ENCODE measurements at regions not wholly inside any gene's neighbourhood (a gene's known extent, or its start where the extent isn't known, plus 50 kb on each side); places are given as distances from the start of the nearest gene placed in this dataset.

GRCh38 chr16:18062713-18063112, 273.8 kb downstream of the NPIPA8 start:
- POLR2A ChIA-PET, result no interaction called here
- H3K27ac ChIP-seq (ENCODE audit: extremely low read depth, low read depth, low read length), result no peak overlapping the region
- H3K36me3 ChIP-seq (ENCODE audit: control insufficient read depth in 2 of 2, insufficient read depth in 1 of 2, low read length in 2 of 2), result no peaks in the 10 kb centered on the region
- CTCF ChIA-PET, result no interaction called here
- no peaks in the 10 kb centered on the region for H3K9me3 ChIP-seq (ENCODE audit: control insufficient read depth, insufficient read depth, low read depth, low read length)
- no peaks in the 10 kb centered on the region for H3K4me1 ChIP-seq (ENCODE audit: control insufficient read depth, insufficient read depth, low read length)
- no peak overlapping the region for H3K4me3 ChIP-seq (ENCODE audit: low read depth, low read length)
- TF ChIP-seq ZNF623 (tag by site-specific recombination; IDR thresholded peaks at IDR 0.05) (no peak), ZNF174 (tag by site-specific recombination; IDR thresholded peaks at IDR 0.05) (no peak), ZNF239 (tag by site-specific recombination; IDR thresholded peaks at IDR 0.05) (no peak), REPIN1 (tag by site-specific recombination; IDR thresholded peaks at IDR 0.05; ENCODE audit: low read depth) (no peak)

GRCh38 chr16:18060351-18060750, 276.2 kb downstream of the NPIPA8 start:
- CTCF ChIA-PET, result no interaction called here
- no peaks in the 10 kb centered on the region for H3K36me3 ChIP-seq (ENCODE audit: control insufficient read depth in 2 of 2, insufficient read depth in 1 of 2, low read length in 2 of 2)
- no peaks in the 10 kb centered on the region for H3K9me3 ChIP-seq (ENCODE audit: control insufficient read depth, insufficient read depth, low read depth, low read length)
- POLR2A ChIA-PET, result no interaction called here
- no peak overlapping the region for H3K4me3 ChIP-seq (ENCODE audit: low read depth, low read length)
- no peak for TF ChIP-seq PRDM10 (tag by site-specific recombination; IDR thresholded peaks at IDR 0.05)
- TF ChIP-seq ZNF155 (tag by site-specific recombination; IDR thresholded peaks at IDR 0.05), result no peak
- no peak for TF ChIP-seq ZNF174 (tag by site-specific recombination; IDR thresholded peaks at IDR 0.05)
- no peak for TF ChIP-seq ZNF132 (tag by site-specific recombination; IDR thresholded peaks at IDR 0.05; ENCODE audit: borderline replicate concordance)
- TF ChIP-seq ZNF202 (tag by site-specific recombination; IDR thresholded peaks at IDR 0.05; ENCODE audit: borderline replicate concordance), result no peak
- TF ChIP-seq REST (tag by site-specific recombination; IDR thresholded peaks at IDR 0.05), result no peak
- no peak for TF ChIP-seq ZNF433 (tag by site-specific recombination; IDR thresholded peaks at IDR 0.05; ENCODE audit: low read depth)
- no peak for TF ChIP-seq ZFP69B (tag by site-specific recombination; IDR thresholded peaks at IDR 0.05)
- no peak for TF ChIP-seq ZNF146 (tag by site-specific recombination; IDR thresholded peaks at IDR 0.05)
- TF ChIP-seq ZNF239 (tag by site-specific recombination; IDR thresholded peaks at IDR 0.05), result no peak
- TF ChIP-seq BCL11B (tag by site-specific recombination; IDR thresholded peaks at IDR 0.05; ENCODE audit: low read depth), result no peak
- TF ChIP-seq ATF2 (tag by site-specific recombination; IDR thresholded peaks at IDR 0.05; ENCODE audit: low read depth), result no peak
- TF ChIP-seq OVOL3 (tag by site-specific recombination; IDR thresholded peaks at IDR 0.05), result no peak
- H3K4me1 ChIP-seq (ENCODE audit: control insufficient read depth, insufficient read depth, low read length), result no peaks in the 10 kb centered on the region
- H3K27ac ChIP-seq (ENCODE audit: extremely low read depth, low read depth, low read length), result no peak overlapping the region
